ENCODE measurements at regions not wholly inside any gene's neighbourhood (a gene's known extent, or its start where the extent isn't known, plus 50 kb on each side); places are given as distances from the start of the nearest gene placed in this dataset.

DNA sequence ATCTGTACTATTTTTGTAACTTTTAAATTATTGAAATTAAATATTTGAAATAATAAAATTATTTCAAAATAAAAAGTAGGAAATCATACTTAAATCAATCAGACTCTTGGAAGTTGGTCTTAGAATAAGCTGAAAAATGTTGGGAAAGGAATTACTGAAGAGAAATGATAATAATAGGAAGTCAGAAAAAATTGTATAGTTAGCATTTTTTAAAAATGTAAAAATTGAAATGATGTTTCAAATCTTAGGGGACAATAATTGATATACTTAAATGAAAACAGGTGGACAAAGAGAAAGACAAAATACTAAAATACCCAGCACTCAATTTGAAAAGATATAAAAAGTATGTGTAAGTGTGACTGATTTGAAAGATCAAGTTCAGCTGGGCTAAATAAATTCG, 186.1 kb downstream of the BMP2 start:
- Histone ChIP-seq H3K9me3 (no peaks in the 10 kb centered on the region), H3K36me3 (no peaks in the 10 kb centered on the region), H3K27me3 (no peaks in the 10 kb centered on the region), H3K4me3 (no peak overlapping the region), H3K27ac (no peak overlapping the region), H3K4me1 (no peaks in the 10 kb centered on the region)
- TF ChIP-seq, protein P1, sequence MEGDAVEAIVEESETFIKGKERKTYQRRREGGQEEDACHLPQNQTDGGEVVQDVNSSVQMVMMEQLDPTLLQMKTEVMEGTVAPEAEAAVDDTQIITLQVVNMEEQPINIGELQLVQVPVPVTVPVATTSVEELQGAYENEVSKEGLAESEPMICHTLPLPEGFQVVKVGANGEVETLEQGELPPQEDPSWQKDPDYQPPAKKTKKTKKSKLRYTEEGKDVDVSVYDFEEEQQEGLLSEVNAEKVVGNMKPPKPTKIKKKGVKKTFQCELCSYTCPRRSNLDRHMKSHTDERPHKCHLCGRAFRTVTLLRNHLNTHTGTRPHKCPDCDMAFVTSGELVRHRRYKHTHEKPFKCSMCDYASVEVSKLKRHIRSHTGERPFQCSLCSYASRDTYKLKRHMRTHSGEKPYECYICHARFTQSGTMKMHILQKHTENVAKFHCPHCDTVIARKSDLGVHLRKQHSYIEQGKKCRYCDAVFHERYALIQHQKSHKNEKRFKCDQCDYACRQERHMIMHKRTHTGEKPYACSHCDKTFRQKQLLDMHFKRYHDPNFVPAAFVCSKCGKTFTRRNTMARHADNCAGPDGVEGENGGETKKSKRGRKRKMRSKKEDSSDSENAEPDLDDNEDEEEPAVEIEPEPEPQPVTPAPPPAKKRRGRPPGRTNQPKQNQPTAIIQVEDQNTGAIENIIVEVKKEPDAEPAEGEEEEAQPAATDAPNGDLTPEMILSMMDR (IDR thresholded peaks at IDR 0.05), result no peak
- DNase-seq, result no peak
- intact Hi-C loops (cut with DNase I; ENCODE audit: low total_unique reads), result no loop called here

DNA sequence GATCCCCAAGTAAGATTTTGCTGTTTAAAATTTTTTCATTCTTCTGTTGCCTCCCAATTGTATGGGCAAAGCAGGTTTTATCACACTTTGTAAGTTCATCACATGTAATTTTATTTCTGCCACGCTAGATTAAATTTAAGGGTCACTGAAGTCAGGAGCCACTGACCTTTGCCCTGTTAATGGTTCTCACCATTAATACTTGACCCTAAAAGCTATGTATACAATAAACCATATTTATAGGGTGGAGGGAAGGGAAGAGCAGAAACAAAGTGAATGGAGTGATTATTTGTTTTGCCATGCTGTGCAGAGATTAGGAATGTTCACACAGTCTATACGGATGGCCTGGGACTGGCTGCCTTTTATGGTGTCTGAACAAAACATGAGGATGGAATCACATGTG, 186.7 kb downstream of the BMP2 start:
- H3K27me3 ChIP-seq, result no peaks in the 10 kb centered on the region
- H3K4me1 ChIP-seq, result no peaks in the 10 kb centered on the region
- DNase-seq, result no peak
- TF ChIP-seq, protein P1 (IDR thresholded peaks at IDR 0.05), result no peak
- no peak overlapping the region for H3K27ac ChIP-seq
- H3K9me3 ChIP-seq, result no peaks in the 10 kb centered on the region
- H3K4me3 ChIP-seq, result no peak overlapping the region
- no peaks in the 10 kb centered on the region for H3K36me3 ChIP-seq
- intact Hi-C loops (cut with DNase I; ENCODE audit: low total_unique reads), result no loop called here

DNA sequence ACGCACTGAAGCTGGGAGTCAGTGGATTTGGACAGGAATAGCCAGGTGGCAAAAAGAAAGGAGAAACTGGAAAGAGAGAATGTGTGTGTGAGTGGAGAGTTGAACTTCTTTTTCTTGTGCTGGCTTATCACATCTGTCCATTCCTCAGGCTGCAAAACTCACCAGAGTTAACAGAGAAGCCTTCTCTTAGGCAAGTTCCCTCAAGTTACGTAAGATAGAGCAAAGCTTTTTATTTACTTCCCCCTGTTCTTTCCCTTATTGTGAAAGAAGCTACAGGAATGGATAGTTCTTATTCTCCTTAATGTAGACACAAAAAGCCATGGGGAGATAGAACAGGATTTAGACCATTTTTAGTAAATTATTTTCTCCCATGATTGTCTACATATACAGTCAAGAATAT, 188.6 kb downstream of the BMP2 start:
- no peak overlapping the region for H3K4me3 ChIP-seq
- H3K27ac ChIP-seq, result no peak overlapping the region
- TF ChIP-seq, protein P1 (IDR thresholded peaks at IDR 0.05), result no peak
- no peaks in the 10 kb centered on the region for H3K4me1 ChIP-seq
- no peak for DNase-seq
- H3K9me3 ChIP-seq, result no peaks in the 10 kb centered on the region
- H3K36me3 ChIP-seq, result no peaks in the 10 kb centered on the region
- intact Hi-C loops (cut with DNase I; ENCODE audit: low total_unique reads), result no loop called here
- H3K27me3 ChIP-seq, result no peaks in the 10 kb centered on the region

DNA sequence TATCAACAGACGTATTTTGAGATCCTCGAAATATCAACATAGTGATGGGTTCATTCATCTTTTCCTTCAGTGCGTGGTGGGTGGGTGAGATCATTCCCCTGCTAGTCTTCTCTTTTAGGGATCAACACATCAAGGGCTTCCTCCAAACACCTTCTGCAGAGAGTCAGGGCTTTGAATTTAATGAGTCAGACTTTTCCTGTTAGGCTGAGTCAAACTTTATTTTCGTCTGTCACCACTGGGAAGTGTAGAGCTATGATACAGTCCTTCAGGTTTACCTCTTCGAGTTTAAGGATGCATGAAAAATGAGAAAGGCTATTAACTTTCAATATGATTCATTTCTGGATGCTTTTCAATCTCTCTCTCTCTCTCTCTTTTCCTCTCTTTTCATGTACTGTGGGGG, 189.1 kb downstream of the BMP2 start:
- Histone ChIP-seq H3K27ac (no peak overlapping the region), H3K36me3 (no peaks in the 10 kb centered on the region), H3K4me1 (no peaks in the 10 kb centered on the region), H3K27me3 (no peaks in the 10 kb centered on the region), H3K9me3 (no peaks in the 10 kb centered on the region), H3K4me3 (no peak overlapping the region)
- TF ChIP-seq, protein P1 (IDR thresholded peaks at IDR 0.05), result no peak
- no peak for DNase-seq
- intact Hi-C loops (cut with DNase I; ENCODE audit: low total_unique reads), result no loop called here

DNA sequence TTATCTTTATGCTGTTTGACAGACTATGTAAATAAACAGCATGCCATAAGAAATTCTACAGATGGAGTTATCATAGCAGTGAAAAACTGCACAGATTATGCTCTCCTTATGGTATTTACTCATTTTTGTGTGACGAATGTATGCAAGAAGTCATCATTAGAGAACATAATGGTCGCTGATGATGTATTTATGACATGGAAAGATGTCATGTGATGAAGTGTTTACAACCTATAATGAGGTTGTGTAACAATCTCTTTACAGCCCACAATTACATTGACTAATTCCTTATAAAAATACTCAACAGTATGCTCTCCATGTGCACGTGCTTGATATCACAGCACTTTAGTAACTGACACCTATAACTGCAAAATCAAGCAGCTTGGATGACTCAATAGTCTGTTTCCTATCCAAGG, 192.4 kb downstream of the BMP2 start:
- TF ChIP-seq, protein P1 (IDR thresholded peaks at IDR 0.05), result no peak
- intact Hi-C loops (cut with DNase I; ENCODE audit: low total_unique reads), result no loop called here
- no peak overlapping the region for H3K27ac ChIP-seq

DNA sequence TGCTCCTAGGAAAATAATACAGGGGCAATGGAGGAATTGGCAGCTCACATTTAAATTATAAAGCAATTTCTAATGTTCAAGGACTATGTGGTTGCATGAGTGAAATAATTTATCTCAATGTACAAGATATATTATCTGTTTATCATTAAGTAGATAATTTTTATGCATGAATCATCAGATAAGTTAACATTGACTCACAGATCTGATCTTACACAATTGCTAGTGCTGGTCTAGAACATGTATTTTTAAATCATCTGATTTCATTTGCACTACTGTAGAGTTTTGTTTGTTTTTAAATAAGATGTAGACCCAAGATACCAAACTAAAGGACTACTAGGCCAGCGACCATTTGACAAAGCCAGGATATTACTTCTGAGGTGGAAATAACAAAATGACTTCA, 199.2 kb downstream of the BMP2 start:
- no peak overlapping the region for H3K27ac ChIP-seq
- H3K9me3 ChIP-seq, result no peaks in the 10 kb centered on the region
- no peaks in the 10 kb centered on the region for H3K4me1 ChIP-seq
- no peak for DNase-seq
- intact Hi-C loops (cut with DNase I; ENCODE audit: low total_unique reads), result no loop called here
- TF ChIP-seq, protein P1 (IDR thresholded peaks at IDR 0.05), result no peak
- H3K36me3 ChIP-seq, result no peaks in the 10 kb centered on the region
- H3K4me3 ChIP-seq, result no peak overlapping the region
- no peaks in the 10 kb centered on the region for H3K27me3 ChIP-seq

More for the DNA sequence above, 192.4 kb downstream of the BMP2 start:
- Histone ChIP-seq H3K36me3 (no peaks in the 10 kb centered on the region), H3K4me1 (no peaks in the 10 kb centered on the region), H3K9me3 (no peaks in the 10 kb centered on the region), H3K27me3 (no peaks in the 10 kb centered on the region), H3K4me3 (no peak overlapping the region)
- DNase-seq, result no peak

Data from tibial artery (tissue), 4 donors.